ENCODE measurements at regions not wholly inside any gene's neighbourhood (a gene's known extent, or its start where the extent isn't known, plus 50 kb on each side); places are given as distances from the start of the nearest gene placed in this dataset.

GRCh38 chr14:25680934-25681333 lies 631.0 kb upstream of the STXBP6 start:
- TF ChIP-seq CTCF (conservative IDR thresholded peaks at IDR 0.05 in 1 of 2, IDR thresholded peaks at IDR 0.05 in 1 of 2; ENCODE audit: extremely low read depth in 1 of 2, insufficient read depth in 1 of 2, low read depth in 1 of 2, low read length in 2 of 2) (no peak), EZH2 (IDR thresholded peaks at IDR 0.05; ENCODE audit: borderline replicate concordance, low read length) (no peak)
